GM19193 (cell line): ENCODE measurements at regions not wholly inside any gene's neighbourhood (a gene's known extent, or its start where the extent isn't known, plus 50 kb on each side); places are given as distances from the start of the nearest gene placed in this dataset.

Experiments used
- POLR2A ChIP-seq: IDR thresholded peaks from 4 replicates; pipeline ENCODE4 v1.6.1; 2011; ENCODE audit not compliant: insufficient read depth, insufficient read length; ENCODE audit errors: extremely low read depth

DNA sequence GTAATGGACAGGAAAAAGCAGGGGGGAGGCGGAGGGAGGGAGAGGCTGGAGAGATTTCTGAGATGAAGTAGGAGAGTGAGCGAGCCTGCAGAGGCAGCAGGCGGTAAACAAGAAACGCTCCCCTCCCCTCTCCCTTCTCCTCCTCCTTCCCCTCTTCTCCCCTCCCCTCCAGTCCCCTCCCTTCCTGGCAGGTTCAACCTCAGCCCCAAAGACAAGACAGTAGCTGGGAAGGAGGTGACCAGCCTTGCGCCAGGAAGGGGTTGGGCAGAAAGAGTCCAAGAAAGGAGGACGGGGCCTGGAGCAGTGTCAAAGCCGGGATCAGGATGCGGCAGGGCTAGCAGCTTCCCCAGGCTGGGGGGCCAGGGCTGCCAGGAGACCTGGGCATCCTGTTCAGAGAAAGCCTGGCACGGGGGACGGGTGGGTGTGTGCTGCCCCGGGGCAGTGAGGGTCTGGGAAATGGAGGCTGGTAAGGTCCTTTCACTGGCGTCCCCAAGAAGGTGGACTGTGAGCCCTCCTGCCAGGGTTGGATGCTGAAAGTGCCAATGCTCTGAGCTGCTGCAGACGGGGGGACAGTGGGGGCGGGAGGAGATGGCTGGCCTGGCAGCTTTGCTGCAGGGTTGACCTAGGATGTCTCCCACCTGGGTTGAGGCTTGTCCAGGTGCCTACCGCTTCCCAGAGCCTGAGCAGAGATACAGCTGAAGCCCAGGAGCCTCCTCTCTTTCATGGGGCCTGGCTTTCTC, 261.6 kb upstream of the TNRC6C start:
- TF ChIP-seq POLR2A, result no peak

DNA sequence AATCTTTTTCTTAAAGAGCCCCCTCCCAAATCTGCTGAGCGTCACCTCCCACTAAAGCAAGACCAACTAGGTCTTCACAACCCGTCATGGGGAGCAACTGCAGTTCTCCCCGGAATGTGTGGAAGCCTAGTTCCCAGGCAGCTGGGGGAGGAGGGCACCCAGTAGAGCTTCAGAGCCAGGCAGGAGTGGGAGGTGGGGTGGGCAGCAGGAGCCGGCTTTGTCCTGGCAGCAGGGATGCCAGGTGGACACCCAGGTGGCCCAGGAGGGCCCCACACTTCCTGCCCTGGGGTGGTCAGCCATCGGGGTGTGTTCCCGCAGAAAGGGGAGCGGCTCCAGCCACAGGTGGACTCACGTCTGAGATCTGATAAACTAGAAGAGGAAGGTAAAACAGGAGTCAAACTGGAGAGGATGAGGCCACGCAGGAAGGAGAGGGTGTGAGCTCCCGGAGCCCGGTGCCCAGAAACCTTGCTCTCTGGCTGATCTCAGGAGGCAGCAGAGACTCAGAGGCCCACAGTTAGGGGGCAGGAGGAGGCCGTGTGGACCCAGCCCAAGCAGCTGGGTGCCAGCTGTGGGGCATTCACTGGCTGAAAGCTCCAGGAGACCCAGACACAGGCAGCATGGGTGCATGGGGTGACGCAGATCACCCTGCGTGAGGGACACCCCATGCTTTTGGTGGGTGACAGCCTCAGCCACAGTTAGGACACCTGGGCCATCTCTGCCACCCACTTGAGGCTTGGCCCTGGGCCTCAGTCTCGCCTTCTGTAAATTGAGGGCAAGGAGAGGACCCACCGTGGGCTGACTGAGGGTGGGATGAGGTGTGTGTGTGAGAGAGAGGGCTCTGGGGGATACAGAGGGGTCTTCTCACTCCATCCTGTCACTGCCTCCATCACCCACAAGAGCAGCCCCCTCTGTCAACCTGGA, 260.8 kb upstream of the TNRC6C start:
- no peak for TF ChIP-seq POLR2A

DNA sequence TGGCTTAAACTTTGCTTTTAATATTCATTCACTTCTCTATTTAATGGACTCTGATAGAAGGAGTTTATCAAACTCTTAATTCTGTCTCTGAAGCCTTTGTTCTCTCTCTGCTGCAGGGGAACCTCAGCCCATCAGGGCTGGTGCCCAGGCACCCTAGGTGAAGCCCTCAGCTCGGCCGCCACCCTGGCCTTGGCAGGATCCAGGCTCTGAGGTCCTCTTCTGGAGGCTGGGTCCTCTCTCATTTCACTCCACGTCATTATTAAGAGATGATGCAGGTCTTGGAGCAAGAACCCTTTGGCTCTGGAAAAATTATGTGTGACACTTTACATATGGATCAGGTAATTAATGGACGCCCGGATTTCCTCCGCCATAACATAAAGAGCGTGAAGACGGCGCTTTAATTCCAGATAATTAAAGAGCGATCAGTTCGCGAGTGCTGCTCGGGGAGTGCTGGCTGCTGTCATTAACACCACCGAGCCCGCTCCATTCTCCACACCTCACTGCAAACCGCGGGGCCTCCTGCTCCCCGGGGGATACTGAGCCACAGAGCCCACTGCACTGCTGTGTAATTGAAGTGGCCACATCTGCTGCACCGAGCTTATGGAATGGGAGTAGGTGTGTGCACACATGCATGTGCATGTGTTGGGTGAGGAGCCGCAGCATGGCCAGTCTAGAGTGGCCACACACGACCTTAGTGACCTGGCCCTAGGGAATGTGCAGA, 259.4 kb upstream of the TNRC6C start:
- TF ChIP-seq POLR2A, result no peak

DNA sequence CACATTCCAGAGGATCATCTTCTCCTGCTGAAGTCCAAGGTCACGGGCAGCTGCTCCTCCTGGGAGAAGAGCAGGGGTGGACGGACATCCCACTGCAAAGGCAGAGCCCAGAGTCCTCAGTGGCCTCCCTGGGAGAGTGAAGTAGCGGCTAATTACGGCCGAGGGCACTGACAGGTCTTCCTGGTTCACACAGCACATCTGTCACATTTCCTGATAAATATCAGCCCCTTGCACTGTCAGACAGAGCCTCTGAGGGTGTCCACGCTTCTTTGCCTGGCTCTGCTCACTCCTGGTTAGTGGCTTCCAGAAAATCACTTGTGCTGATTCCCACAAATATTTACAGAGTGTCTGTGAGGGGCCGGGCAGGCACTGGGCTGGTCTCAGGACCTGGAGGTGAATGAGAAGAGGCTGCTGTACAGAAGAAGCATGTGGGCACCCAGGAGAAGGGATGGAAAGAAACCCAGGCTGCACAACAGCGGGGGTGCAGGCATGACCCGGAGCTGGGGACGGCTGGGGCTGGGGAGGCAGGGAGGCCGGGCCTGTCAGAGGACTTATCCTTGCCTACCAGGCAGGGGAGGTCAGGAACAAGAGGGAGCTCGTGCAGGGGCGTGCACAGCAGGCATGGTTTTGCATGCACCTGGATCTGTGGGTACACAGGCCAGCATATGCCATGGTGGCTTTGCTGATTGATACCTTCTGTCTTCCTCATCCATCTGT, 258.2 kb upstream of the TNRC6C start:
- no peak for TF ChIP-seq POLR2A

DNA sequence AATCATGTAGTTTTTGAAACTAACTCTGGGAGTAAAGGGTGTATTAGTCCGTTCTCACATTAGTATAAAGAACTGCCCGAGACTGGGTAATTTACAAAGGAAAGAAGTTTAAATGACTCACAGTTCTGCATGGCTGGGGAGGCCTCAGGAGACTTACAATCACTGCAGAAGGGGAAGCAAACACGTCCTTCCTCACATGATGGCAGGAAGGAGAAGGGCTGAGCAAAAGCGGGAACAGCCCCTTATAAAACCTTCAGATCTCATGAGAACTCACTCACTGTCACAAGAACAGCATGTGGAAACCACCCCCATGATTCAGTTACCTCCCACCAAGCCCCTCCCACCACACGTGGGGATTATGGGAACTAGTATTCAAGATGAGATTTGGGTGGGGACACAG, 256.5 kb upstream of the TNRC6C start:
- no peak for TF ChIP-seq POLR2A

DNA sequence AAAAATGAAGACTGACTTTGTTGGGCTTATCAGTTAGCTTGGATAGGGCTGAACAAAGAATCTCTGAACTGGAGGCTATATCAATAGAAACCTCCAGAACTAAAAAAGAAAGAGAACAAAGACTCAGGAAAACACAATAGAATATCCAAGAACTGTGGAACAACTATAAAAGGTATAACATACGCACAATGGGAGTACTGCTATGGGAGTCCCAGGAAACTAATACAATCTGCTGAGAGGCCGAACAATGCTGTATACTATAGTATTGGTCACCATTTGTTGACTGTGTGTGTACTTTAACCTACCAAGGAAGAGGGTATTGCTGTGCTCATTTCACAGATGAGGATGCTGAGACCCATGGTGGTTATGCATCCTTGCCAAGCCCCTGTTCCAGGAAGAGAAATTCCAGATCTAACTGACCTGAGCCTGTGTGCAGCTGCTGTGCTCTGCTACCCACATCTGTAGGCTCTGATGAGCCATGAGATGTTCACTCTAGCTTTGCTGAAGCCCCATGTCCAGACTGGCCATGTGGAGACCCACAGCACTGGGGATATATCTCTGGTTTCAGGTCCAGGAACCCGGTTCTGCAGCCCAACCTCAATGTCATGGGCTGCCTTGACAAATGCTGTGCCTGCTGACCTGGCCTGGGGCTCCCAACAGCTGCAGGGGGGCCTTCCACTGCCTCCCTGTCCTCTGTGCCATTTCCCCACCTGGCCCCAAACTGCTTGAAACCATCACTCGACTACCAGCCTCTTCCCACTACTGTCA, 254.3 kb upstream of the TNRC6C start:
- no peak for TF ChIP-seq POLR2A

DNA sequence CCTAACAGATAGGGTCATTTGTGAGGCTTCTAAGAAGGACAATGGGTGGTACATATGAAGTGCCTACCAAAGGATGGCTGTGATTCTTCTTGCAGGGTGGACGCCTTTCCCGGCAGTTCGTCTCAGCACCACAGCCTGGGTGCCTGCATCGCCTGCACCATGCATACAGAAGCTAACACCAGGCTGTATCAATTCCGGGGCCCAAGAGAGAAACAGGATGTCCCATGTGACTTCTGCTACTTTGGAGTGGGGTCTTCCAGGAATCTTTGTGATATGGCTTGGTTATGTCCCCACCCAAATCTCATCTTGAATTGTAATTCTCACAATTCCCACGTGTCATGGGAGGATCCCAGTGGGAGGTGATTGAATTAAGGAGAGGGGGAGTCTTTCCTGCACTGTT, 251.6 kb upstream of the TNRC6C start:
- TF ChIP-seq POLR2A, result no peak

DNA sequence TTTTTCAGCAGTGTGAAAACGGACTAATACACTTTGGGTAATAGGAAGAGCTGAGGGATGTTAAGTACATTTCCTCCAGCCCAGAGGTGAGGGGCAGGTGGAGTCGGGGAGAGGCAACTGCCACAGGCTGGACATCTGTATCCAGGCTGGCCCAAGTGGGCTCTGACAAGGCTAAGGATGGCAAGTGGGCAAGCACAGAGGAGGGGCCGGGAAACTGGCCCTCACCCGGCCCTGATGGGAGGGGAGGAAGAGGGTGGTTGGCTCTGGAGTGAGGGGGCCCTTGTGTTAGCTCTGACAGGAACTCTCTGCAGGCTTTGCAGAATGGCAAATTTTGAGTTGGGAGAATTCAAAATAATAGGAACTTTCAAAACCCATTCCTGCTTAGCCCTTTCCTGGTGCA, 251.0 kb upstream of the TNRC6C start:
- TF ChIP-seq POLR2A, result no peak

DNA sequence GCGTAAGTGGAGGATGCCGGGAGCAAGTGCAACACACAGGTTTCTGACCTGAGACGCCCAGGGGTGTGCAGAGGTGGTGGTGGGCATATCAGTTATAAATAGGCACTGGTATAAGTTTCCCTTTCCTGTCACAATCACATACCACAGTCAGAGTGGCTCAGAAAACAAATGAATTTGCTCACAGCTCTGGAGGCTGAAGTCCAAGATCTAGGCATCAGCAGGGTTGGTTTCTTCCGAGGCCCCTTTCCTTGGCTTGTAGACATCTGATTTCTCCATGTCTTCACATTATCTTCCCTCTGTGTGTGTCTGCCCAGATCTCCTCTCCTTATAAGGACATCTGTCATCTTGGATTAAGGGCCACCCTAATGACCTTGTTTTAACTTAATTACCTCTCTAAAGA, 250.5 kb upstream of the TNRC6C start:
- TF ChIP-seq POLR2A, result no peak

DNA sequence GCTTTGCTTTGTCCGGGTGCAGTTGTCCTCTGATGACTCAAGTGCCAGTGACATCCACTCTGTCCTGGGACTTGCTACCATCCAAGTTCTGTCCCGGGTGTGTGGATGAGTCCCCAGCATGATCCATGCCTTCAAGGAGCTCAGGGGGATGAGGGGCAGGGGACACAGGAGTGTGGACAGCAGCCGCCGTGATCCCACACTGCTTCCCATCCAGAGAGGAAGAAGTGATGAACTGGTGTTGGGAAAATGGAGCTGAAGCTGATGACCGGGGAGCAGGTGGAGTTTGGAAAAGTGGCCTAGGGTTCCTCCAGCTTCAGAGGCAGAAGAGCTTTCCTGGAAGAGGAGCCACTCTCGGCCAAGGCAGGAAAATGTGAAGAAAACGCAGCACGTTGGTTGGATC, 249.6 kb upstream of the TNRC6C start:
- TF ChIP-seq POLR2A, result no peak

DNA sequence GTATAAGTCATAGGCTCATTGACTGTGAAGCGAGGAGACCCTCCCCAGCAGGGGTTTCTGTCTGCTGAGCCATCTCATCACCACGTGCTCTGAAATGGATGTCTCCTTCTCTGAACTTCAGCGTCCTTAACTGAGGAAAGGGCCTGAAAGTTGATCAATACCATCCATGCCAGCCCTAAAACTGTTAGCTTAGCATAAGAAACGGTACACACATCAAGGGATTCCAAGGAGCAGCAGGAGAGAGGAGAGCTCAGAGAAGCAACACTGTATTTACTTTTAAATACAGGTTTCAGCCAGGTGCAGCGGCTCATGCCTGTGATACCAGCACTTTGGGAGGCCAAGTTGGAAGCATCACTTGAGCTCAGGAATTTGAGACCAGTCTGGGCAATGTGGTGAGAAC, 248.9 kb upstream of the TNRC6C start:
- no peak for TF ChIP-seq POLR2A

DNA sequence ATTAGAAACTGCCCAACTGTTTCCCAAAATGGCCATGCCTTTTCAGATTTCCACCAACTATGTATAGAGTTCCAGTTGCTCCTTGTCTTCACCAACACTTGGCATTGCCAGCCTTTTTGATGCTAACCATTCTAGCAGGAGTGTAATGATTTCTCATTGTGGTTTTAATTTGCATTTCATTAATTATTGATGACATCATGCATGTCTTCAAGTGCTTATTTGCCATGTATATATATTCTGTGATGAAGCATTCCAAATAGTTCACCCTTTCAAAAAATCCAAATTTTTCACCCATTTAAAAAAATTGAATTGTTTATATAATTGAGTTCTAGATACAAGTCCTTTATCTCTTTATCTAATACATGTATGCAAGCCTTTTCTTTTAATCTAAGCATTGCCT, 245.9 kb upstream of the TNRC6C start:
- no peak for TF ChIP-seq POLR2A

DNA sequence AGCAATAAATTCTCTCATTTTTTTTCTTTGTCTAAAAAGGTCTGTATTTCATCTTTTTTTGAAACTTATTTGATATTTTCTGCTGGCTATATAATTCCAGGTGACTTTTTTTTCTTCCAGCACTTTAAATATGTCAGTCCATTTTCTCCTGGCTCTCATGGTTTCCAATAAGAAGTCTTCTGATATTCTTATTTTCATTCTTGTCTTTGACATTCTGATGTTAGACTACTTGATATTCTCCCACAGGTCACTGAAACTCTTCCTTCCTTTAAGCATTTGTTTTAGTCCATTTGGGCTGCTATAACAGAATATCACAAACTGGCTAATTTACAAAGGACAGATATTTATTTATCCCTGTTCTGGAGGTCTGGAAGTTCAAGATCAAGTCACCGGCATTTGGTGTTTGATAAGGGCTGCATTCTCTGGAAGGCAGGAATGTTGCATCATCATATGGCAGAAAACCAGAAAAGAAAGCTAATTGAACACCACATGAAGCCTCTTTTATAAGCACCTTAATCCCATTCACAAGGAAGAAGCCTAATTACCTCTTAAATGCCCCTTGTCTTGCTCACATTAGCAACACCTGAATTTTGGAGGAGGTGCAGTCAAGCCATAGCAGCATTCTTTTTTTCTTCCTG, 242.1 kb upstream of the TNRC6C start:
- no peak for TF ChIP-seq POLR2A
